Hepatocyte (in vitro differentiated cells): ENCODE measurements at regions not wholly inside any gene's neighbourhood (a gene's known extent, or its start where the extent isn't known, plus 50 kb on each side); places are given as distances from the start of the nearest gene placed in this dataset.

Source experiments
- CTCF ChIP-seq: fragments of 200-600 bp; sonication (generic); IDR thresholded peaks from 2 replicates; pipeline ENCODE4 v1.5.1; 2016; ENCODE audit warnings: antibody characterized with exemption, mild to moderate bottlenecking; ENCODE audit not compliant: poor library complexity
- EZH2 ChIP-seq: fragments of 200-600 bp; sonication (generic); IDR thresholded peaks from 2 replicates; pipeline ENCODE4 v1.6.1; 2016; ENCODE audit warnings: antibody characterized with exemption, mild to moderate bottlenecking, borderline replicate concordance
- EZH2phosphoT487 ChIP-seq: fragments of 200-600 bp; sonication (generic); IDR thresholded peaks from one replicate; pipeline ENCODE4 v1.6.1; 2018; ENCODE audit warnings: antibody characterized with exemption, mild to moderate bottlenecking, low read depth, moderate library complexity; ENCODE audit not compliant: unreplicated experiment, severe bottlenecking

- TF ChIP-seq CTCF (no peak), EZH2 (no peak), EZH2phosphoT487 (no peak)
Observed at GRCh38 chr13:29939158-29939557, 88.7 kb upstream of the UBL3 start.
